ENCODE measurements at regions not wholly inside any gene's neighbourhood (a gene's known extent, or its start where the extent isn't known, plus 50 kb on each side); places are given as distances from the start of the nearest gene placed in this dataset.

DNA sequence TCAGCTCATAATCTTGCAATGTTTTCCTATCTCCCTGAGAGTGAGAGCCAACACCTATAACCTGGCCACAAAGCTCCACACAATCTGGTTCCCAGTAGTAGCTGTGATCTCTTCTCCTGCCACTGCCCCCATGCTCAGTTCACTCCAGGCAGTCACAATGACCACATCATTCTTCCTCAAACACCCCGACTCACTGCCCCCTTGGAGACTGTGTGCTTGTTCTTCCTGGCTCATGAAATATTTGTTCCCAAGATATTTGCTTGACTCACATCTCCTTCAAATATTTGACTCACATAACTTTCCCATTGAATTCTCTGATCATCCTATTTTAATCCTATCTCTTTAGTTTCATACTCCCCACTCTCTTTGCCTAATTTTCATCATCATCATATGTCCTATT, 173.7 kb downstream of the AREG start:
- Histone ChIP-seq H3K27me3 (ENCODE audit: control insufficient read depth, extremely low read depth, insufficient read depth, low read length) (no peaks in the 10 kb centered on the region), H3K4me2 (ENCODE audit: control insufficient read depth, extremely low read depth, insufficient read depth, low read depth, low read length) (no peak overlapping the region), H3K9me3 (ENCODE audit: control insufficient read depth, low read depth, low read length) (no peaks in the 10 kb centered on the region), H4K20me1 (ENCODE audit: control insufficient read depth, extremely low read depth, insufficient read depth, low read length) (no peaks in the 10 kb centered on the region), H3K4me3 (ENCODE audit: control insufficient read depth in 2 of 3, extremely low read depth in 1 of 3, insufficient read depth in 2 of 3, low read depth in 1 of 3, low read length in 3 of 3) (no peak overlapping the region), H3K4me1 (ENCODE audit: control insufficient read depth, extremely low read depth, insufficient read depth, low read length) (peaks cover 36% of the 10 kb centered on the region), H3K9me1 (ENCODE audit: control insufficient read depth, extremely low read depth, insufficient read depth, low read length) (no peaks in the 10 kb centered on the region), H2AFZ (ENCODE audit: control insufficient read depth, low read length) (peak overlapping the region; percentile 68), H3K36me3 (ENCODE audit: control insufficient read depth in 2 of 2, extremely low read depth in 1 of 2, insufficient read depth in 2 of 2, low read length in 2 of 2) (no peaks in the 10 kb centered on the region), H3K9ac (ENCODE audit: control insufficient read depth, extremely low read depth, insufficient read depth, low read length) (no peak overlapping the region), H3K27ac (ENCODE audit: control insufficient read depth, insufficient read depth, low read length) (peak overlapping the region; percentile 44), H3K79me2 (ENCODE audit: control insufficient read depth, insufficient read depth, low read length) (no peaks in the 10 kb centered on the region)
- dilution Hi-C loops (cut with MboI; ENCODE audit: extremely low pct_ligation_motif_present, low sequenced_read_pairs), result no loop called here
- TF ChIP-seq, protein P1, sequence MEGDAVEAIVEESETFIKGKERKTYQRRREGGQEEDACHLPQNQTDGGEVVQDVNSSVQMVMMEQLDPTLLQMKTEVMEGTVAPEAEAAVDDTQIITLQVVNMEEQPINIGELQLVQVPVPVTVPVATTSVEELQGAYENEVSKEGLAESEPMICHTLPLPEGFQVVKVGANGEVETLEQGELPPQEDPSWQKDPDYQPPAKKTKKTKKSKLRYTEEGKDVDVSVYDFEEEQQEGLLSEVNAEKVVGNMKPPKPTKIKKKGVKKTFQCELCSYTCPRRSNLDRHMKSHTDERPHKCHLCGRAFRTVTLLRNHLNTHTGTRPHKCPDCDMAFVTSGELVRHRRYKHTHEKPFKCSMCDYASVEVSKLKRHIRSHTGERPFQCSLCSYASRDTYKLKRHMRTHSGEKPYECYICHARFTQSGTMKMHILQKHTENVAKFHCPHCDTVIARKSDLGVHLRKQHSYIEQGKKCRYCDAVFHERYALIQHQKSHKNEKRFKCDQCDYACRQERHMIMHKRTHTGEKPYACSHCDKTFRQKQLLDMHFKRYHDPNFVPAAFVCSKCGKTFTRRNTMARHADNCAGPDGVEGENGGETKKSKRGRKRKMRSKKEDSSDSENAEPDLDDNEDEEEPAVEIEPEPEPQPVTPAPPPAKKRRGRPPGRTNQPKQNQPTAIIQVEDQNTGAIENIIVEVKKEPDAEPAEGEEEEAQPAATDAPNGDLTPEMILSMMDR (optimal IDR thresholded peaks at IDR 0.05 in 1 of 3, IDR thresholded peaks at IDR 0.05 in 1 of 3, conservative IDR thresholded peaks at IDR 0.05 in 1 of 3; ENCODE audit: extremely low read depth in 1 of 3, insufficient read depth in 2 of 3, low read length in 3 of 3), result no peak
- no peak for TF ChIP-seq EZH2 (IDR thresholded peaks at IDR 0.05; ENCODE audit: low read length)
- peak; percentile 36 for FAIRE-seq
- DNase-seq (ENCODE audit: low read depth, low spot score), result no peak

DNA sequence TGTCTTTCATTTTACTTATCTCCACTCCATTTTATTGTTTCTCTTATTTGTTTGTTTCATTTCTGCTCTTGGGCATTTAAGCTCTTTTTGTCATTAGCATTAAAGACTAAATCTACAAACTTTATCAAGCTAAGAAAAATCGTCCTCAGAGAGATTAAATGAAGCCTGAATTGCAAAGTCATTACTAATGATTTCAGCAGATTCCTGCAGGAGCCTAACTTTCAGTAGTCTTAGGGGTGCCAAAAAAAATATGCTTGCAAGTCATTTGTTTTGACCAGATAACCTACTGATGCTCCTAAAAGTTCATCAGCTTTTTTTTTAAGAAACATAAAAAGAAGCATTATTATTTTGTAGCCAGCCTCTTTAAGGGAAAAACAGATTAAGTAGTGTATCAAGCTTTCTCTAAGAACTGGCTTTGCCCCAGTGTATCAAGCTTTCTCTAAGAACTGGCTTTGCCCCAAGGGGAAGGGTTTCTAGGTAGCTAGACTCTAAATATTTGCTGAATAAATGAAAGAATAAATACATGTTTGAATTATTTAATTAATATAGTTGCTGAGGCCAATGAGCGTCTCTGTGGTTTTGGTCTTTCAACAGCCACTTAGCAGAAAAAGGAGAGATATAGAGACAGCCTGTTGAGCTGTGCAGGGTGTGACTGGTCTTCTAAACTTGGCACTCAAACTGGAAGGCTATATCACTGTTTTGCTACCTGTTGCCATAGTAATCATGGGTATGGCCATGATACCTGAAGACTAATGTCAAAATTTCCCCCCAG, 174.2 kb downstream of the BTC start:
- dilution Hi-C loops (cut with MboI; ENCODE audit: extremely low pct_ligation_motif_present, low sequenced_read_pairs), result no loop called here
- no peak for FAIRE-seq

More for the DNA sequence above, 174.2 kb downstream of the BTC start:
- Histone ChIP-seq H3K4me3 (ENCODE audit: control insufficient read depth in 2 of 3, extremely low read depth in 1 of 3, insufficient read depth in 2 of 3, low read depth in 1 of 3, low read length in 3 of 3) (no peak overlapping the region), H3K27me3 (ENCODE audit: control insufficient read depth, extremely low read depth, insufficient read depth, low read length) (no peaks in the 10 kb centered on the region), H3K36me3 (ENCODE audit: control insufficient read depth in 2 of 2, extremely low read depth in 1 of 2, insufficient read depth in 2 of 2, low read length in 2 of 2) (no peaks in the 10 kb centered on the region), H3K4me1 (ENCODE audit: control insufficient read depth, extremely low read depth, insufficient read depth, low read length) (peaks cover 51% of the 10 kb centered on the region), H3K79me2 (ENCODE audit: control insufficient read depth, insufficient read depth, low read length) (no peaks in the 10 kb centered on the region), H3K9ac (ENCODE audit: control insufficient read depth, extremely low read depth, insufficient read depth, low read length) (no peak overlapping the region), H3K9me1 (ENCODE audit: control insufficient read depth, extremely low read depth, insufficient read depth, low read length) (no peaks in the 10 kb centered on the region), H4K20me1 (ENCODE audit: control insufficient read depth, extremely low read depth, insufficient read depth, low read length) (no peaks in the 10 kb centered on the region), H3K9me3 (ENCODE audit: control insufficient read depth, low read depth, low read length) (no peaks in the 10 kb centered on the region), H2AFZ (ENCODE audit: control insufficient read depth, low read length) (no peak overlapping the region), H3K27ac (ENCODE audit: control insufficient read depth, insufficient read depth, low read length) (no peak overlapping the region), H3K4me2 (ENCODE audit: control insufficient read depth, extremely low read depth, insufficient read depth, low read depth, low read length) (no peak overlapping the region)
- TF ChIP-seq EZH2 (IDR thresholded peaks at IDR 0.05; ENCODE audit: low read length), result no peak
- TF ChIP-seq, protein P1 (optimal IDR thresholded peaks at IDR 0.05 in 1 of 3, IDR thresholded peaks at IDR 0.05 in 1 of 3, conservative IDR thresholded peaks at IDR 0.05 in 1 of 3; ENCODE audit: extremely low read depth in 1 of 3, insufficient read depth in 2 of 3, low read length in 3 of 3), result no peak
- DNase-seq (ENCODE audit: low read depth, low spot score), result no peak
